DND-41 (cell line): ENCODE measurements at regions not wholly inside any gene's neighbourhood (a gene's known extent, or its start where the extent isn't known, plus 50 kb on each side); places are given as distances from the start of the nearest gene placed in this dataset.
"Not testable (repeated sequence)": the region's sequence is repeated elsewhere in the genome, so short reads cannot be mapped to it uniquely, and the experiment has no call there.

Source experiments
- CTCF ChIP-seq: IDR thresholded peaks from 2 replicates; pipeline ENCODE4 v1.5.1; 2012; ENCODE audit warnings: borderline replicate concordance, low read length, moderate library complexity, mild to moderate bottlenecking; ENCODE audit not compliant: poor library complexity, severe bottlenecking; ENCODE audit errors: extremely low read depth
- EZH2 ChIP-seq: IDR thresholded peaks from 3 replicates; pipeline ENCODE4 v1.6.1; 2012; ENCODE audit warnings: borderline replicate concordance, low read depth, mild to moderate bottlenecking, moderate library complexity, low read length, inconsistent platforms; ENCODE audit not compliant: severe bottlenecking

DNA sequence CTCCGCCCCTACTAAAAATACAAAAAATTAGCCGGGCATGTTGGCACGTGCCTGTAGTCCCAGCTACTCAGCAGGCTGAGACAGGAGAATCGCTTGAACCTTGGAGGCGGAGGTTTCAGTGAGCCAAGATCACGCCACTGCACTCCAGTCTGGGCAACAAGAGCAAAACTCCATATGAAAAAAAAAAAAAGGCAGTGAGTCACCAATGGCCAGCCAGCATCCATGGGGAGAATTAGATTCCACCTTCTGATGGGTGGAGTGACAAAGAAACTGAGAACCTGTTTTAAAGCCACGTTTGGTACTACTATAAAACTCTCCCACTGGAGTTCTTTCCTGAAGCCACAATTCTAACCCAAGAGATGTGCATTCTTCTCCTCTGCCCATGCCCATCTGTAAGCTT lies 81.7 kb downstream of the ACTL7B start:
- not testable (repeated sequence) for TF ChIP-seq CTCF, EZH2
